ENCODE measurements at regions not wholly inside any gene's neighbourhood (a gene's known extent, or its start where the extent isn't known, plus 50 kb on each side); places are given as distances from the start of the nearest gene placed in this dataset.

DNA sequence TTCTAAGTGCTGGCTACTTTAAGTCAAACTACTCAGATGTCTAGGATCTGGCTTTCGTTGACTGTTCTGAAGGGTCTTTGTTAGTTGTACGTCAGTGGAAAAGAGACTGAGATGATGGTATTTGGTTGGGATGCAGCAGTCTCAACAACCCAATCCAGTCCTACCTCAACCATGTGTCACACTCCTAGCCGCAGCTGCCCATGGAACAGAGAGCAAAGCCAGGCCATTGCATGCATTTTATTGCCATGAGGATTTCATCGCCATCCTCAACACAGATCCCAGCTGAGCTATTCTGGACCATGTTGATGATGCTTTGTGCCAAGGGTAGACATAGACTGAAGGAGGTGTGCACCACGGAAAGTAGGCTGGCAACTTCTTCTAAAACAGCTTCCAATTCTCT lies 97.3 kb upstream of the STK39 start:
- no peak overlapping the region for H3K4me3 ChIP-seq (ENCODE audit: low read depth in 2 of 2, low read length in 2 of 2)
- DNase-seq (ENCODE audit: low read depth, low spot score) (no peak), ATAC-seq (no peak)
- CTCF ChIA-PET = no interaction called here
- H3K27me3 ChIP-seq (ENCODE audit: control insufficient read depth, insufficient read depth, low read length) = peaks cover 12% of the 10 kb centered on the region
- H3K9me3 ChIP-seq (ENCODE audit: control insufficient read depth, insufficient read depth, low read depth, low read length) = no peaks in the 10 kb centered on the region
- in situ Hi-C loops (cut with HindIII; ENCODE audit: low pct_unique_long_range_greater_than_20kb, low sequenced_read_pairs) (no loop called here), intact Hi-C loops (cut with micrococcal nuclease; ENCODE audit: unreplicated experiment) (no loop called here)
- no peak overlapping the region for H3K27ac ChIP-seq (ENCODE audit: low read length)
- POLR2A ChIA-PET = no interaction called here
- no peaks in the 10 kb centered on the region for H3K36me3 ChIP-seq (ENCODE audit: control insufficient read depth, insufficient read depth, low read length)
- peaks cover 3% of the 10 kb centered on the region; the same call in 1 of the 2 replicates for H3K4me1 ChIP-seq (ENCODE audit: control insufficient read depth, insufficient read depth, low read length)
- no TSS peak for BruUV-seq (replicated peaks)
- TF ChIP-seq, protein P1, sequence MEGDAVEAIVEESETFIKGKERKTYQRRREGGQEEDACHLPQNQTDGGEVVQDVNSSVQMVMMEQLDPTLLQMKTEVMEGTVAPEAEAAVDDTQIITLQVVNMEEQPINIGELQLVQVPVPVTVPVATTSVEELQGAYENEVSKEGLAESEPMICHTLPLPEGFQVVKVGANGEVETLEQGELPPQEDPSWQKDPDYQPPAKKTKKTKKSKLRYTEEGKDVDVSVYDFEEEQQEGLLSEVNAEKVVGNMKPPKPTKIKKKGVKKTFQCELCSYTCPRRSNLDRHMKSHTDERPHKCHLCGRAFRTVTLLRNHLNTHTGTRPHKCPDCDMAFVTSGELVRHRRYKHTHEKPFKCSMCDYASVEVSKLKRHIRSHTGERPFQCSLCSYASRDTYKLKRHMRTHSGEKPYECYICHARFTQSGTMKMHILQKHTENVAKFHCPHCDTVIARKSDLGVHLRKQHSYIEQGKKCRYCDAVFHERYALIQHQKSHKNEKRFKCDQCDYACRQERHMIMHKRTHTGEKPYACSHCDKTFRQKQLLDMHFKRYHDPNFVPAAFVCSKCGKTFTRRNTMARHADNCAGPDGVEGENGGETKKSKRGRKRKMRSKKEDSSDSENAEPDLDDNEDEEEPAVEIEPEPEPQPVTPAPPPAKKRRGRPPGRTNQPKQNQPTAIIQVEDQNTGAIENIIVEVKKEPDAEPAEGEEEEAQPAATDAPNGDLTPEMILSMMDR (IDR thresholded peaks at IDR 0.05) = no peak
- no peak for TF ChIP-seq POLR2AphosphoS5 (IDR thresholded peaks at IDR 0.05; ENCODE audit: low read depth, low read length)
- TF ChIP-seq TCF7L2 (IDR thresholded peaks at IDR 0.05; ENCODE audit: low read depth, low read length) = no peak
- TF ChIP-seq SIN3A (IDR thresholded peaks at IDR 0.05; ENCODE audit: borderline replicate concordance, insufficient read depth, low read depth, low read length) = no peak
- TF ChIP-seq, protein P2, sequence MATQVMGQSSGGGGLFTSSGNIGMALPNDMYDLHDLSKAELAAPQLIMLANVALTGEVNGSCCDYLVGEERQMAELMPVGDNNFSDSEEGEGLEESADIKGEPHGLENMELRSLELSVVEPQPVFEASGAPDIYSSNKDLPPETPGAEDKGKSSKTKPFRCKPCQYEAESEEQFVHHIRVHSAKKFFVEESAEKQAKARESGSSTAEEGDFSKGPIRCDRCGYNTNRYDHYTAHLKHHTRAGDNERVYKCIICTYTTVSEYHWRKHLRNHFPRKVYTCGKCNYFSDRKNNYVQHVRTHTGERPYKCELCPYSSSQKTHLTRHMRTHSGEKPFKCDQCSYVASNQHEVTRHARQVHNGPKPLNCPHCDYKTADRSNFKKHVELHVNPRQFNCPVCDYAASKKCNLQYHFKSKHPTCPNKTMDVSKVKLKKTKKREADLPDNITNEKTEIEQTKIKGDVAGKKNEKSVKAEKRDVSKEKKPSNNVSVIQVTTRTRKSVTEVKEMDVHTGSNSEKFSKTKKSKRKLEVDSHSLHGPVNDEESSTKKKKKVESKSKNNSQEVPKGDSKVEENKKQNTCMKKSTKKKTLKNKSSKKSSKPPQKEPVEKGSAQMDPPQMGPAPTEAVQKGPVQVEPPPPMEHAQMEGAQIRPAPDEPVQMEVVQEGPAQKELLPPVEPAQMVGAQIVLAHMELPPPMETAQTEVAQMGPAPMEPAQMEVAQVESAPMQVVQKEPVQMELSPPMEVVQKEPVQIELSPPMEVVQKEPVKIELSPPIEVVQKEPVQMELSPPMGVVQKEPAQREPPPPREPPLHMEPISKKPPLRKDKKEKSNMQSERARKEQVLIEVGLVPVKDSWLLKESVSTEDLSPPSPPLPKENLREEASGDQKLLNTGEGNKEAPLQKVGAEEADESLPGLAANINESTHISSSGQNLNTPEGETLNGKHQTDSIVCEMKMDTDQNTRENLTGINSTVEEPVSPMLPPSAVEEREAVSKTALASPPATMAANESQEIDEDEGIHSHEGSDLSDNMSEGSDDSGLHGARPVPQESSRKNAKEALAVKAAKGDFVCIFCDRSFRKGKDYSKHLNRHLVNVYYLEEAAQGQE (IDR thresholded peaks at IDR 0.05; ENCODE audit: insufficient read depth in 1 of 2, low read depth in 2 of 2, low read length in 1 of 2) = no peak

DNA sequence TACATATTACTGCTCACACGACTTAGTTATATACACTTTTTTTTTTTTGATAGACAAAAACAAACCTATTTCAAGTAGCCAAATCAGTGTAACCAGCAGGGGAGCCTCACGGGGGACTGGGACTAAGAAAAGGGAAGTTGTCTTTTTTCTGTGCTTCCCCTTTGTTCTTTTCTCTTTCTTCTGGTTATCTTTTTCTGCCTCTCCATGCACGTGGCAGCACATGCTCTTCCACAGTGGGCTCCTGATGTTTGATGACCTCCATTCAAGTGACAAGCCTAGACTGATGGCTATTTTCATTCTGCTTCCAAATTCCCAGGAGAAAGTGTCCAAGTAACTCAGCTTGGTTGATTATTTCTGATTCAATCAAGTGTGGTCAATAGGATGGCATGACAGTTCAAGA lies 98.2 kb upstream of the STK39 start:
- H3K9me3 ChIP-seq (ENCODE audit: control insufficient read depth, insufficient read depth, low read depth, low read length) = no peaks in the 10 kb centered on the region
- H3K4me3 ChIP-seq (ENCODE audit: low read depth in 2 of 2, low read length in 2 of 2) = no peak overlapping the region
- H3K36me3 ChIP-seq (ENCODE audit: control insufficient read depth, insufficient read depth, low read length) = no peaks in the 10 kb centered on the region
- no peak for TF ChIP-seq POLR2AphosphoS5 (IDR thresholded peaks at IDR 0.05; ENCODE audit: low read depth, low read length)
- no peak for TF ChIP-seq SIN3A (IDR thresholded peaks at IDR 0.05; ENCODE audit: borderline replicate concordance, insufficient read depth, low read depth, low read length)
- no peak for TF ChIP-seq TCF7L2 (IDR thresholded peaks at IDR 0.05; ENCODE audit: low read depth, low read length)
- TF ChIP-seq, protein P1 (IDR thresholded peaks at IDR 0.05) = no peak
- TF ChIP-seq, protein P2 (IDR thresholded peaks at IDR 0.05; ENCODE audit: insufficient read depth in 1 of 2, low read depth in 2 of 2, low read length in 1 of 2) = no peak
- DNase-seq (ENCODE audit: low read depth, low spot score) (no peak), ATAC-seq (no peak)
- no peak overlapping the region for H3K27ac ChIP-seq (ENCODE audit: low read length)
- ChIA-PET POLR2A (no interaction called here), CTCF (interaction anchor here (1.1 kb wide), 1 partner anchor 576 kb away, joined by 3 read pairs; no protein-coding TSS in a partner anchor)
- intact Hi-C loops (cut with micrococcal nuclease; ENCODE audit: unreplicated experiment) = no loop called here
- BruUV-seq (replicated peaks) = no TSS peak
- peaks cover 8% of the 10 kb centered on the region; the same call in 1 of the 2 replicates for H3K27me3 ChIP-seq (ENCODE audit: control insufficient read depth, insufficient read depth, low read length)
- peaks cover 3% of the 10 kb centered on the region; the same call in 1 of the 2 replicates for H3K4me1 ChIP-seq (ENCODE audit: control insufficient read depth, insufficient read depth, low read length)
- in situ Hi-C loops (cut with HindIII; ENCODE audit: low pct_unique_long_range_greater_than_20kb, low sequenced_read_pairs) = no loop called here

Data from Panc1 (cell line).